ENCODE measurements at regions not wholly inside any gene's neighbourhood (a gene's known extent, or its start where the extent isn't known, plus 50 kb on each side); places are given as distances from the start of the nearest gene placed in this dataset.

- H3K36me3 ChIP-seq (ENCODE audit: low read depth): no peaks in the 10 kb centered on the region
- ATAC-seq (ENCODE audit: low read depth): peak; percentile 52; the same call in 2 of the 3 replicates
- H3K4me1 ChIP-seq (ENCODE audit: insufficient read depth, poor library complexity, severe bottlenecking): no peaks in the 10 kb centered on the region
- DNase-seq (ENCODE audit: low spot score): no peak
- no peak overlapping the region for H3K27ac ChIP-seq (ENCODE audit: poor library complexity, severe bottlenecking)
- no peaks in the 10 kb centered on the region for H3K9me3 ChIP-seq (ENCODE audit: severe bottlenecking)
- H3K27me3 ChIP-seq (ENCODE audit: insufficient read depth, poor library complexity, severe bottlenecking): no peaks in the 10 kb centered on the region
- TF ChIP-seq CTCF (IDR thresholded peaks at IDR 0.05; ENCODE audit: poor library complexity, severe bottlenecking): peak; percentile 64
- H3K4me3 ChIP-seq (ENCODE audit: severe bottlenecking): no peak overlapping the region
Measured at GRCh38 chr4:107094332-107094731, 58.2 kb upstream of the DKK2 start.

Measured in RWPE2 (cell line).